ENCODE measurements at regions not wholly inside any gene's neighbourhood (a gene's known extent, or its start where the extent isn't known, plus 50 kb on each side); places are given as distances from the start of the nearest gene placed in this dataset.

DNA sequence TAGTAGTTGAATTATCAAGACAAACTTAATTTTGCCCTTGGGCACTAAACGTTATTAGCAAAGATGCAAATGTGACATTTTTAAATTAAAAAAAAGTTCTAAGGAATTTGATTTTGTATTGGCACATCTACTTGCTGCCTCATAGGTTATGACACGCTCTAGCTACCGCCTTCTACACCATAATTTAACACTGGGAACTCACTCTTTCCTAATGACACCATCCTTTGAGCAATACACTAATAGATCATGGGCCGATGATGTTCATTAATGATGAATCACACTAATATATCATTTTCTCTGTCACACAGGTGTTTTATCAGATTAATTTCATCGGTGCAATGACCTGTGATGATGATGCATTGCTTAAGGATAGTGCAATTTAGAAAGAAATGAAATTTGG, 528.8 kb upstream of the PCDH9 start:
- no peaks in the 10 kb centered on the region for H4K20me1 ChIP-seq (ENCODE audit: control insufficient read depth, insufficient read depth, low read depth, low read length)
- no peak overlapping the region for H3K4me3 ChIP-seq (ENCODE audit: low read length)
- no peaks in the 10 kb centered on the region for H3K9me3 ChIP-seq (ENCODE audit: control insufficient read depth, insufficient read depth, low read length)
- H3K4me1 ChIP-seq (ENCODE audit: control insufficient read depth, low read length): no peaks in the 10 kb centered on the region
- H3K36me3 ChIP-seq (ENCODE audit: control insufficient read depth, low read length): no peaks in the 10 kb centered on the region
- no peaks in the 10 kb centered on the region for H3K9me2 ChIP-seq (replicated peaks; ENCODE audit: control insufficient read depth, low read length)
- no peak overlapping the region for H3K4me2 ChIP-seq (ENCODE audit: low read length)
- no peaks in the 10 kb centered on the region for H3K27me3 ChIP-seq (ENCODE audit: control insufficient read depth, low read length)
- H3K79me2 ChIP-seq (ENCODE audit: control insufficient read depth, low read length): no peaks in the 10 kb centered on the region
- TF ChIP-seq EZH2phosphoT487 (IDR thresholded peaks at IDR 0.05; ENCODE audit: borderline replicate concordance, low read length): no peak
- TF ChIP-seq, protein P1, sequence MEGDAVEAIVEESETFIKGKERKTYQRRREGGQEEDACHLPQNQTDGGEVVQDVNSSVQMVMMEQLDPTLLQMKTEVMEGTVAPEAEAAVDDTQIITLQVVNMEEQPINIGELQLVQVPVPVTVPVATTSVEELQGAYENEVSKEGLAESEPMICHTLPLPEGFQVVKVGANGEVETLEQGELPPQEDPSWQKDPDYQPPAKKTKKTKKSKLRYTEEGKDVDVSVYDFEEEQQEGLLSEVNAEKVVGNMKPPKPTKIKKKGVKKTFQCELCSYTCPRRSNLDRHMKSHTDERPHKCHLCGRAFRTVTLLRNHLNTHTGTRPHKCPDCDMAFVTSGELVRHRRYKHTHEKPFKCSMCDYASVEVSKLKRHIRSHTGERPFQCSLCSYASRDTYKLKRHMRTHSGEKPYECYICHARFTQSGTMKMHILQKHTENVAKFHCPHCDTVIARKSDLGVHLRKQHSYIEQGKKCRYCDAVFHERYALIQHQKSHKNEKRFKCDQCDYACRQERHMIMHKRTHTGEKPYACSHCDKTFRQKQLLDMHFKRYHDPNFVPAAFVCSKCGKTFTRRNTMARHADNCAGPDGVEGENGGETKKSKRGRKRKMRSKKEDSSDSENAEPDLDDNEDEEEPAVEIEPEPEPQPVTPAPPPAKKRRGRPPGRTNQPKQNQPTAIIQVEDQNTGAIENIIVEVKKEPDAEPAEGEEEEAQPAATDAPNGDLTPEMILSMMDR (IDR thresholded peaks at IDR 0.05; ENCODE audit: low read depth, low read length, poor library complexity, severe bottlenecking): no peak
- H3F3A ChIP-seq (ENCODE audit: control insufficient read depth, insufficient read depth): no peaks in the 10 kb centered on the region
- no peak overlapping the region for H3K27ac ChIP-seq (ENCODE audit: low read depth, low read length)

DNA sequence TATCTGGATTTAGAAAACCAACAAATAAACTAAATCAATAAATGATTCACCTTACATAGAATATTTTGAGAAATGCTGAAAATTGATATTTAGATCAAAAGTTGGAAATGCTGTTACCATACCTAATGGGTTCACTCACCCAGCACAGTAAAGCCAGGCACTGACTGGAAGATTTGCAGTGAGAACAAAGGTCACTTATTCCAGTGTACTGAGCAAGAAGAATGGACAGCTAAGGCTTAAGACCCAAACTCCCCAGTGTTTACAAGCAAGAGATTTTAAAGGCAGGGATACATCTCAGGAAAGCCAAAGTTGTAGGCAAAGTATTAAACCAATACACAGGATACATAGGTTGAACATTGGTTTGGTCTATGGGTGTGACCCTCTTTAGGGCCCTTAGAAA, 523.9 kb upstream of the PCDH9 start:
- Histone ChIP-seq H3K9me3 (ENCODE audit: control insufficient read depth, insufficient read depth, low read length) (no peaks in the 10 kb centered on the region), H4K20me1 (ENCODE audit: control insufficient read depth, insufficient read depth, low read depth, low read length) (no peaks in the 10 kb centered on the region), H3F3A (ENCODE audit: control insufficient read depth, insufficient read depth) (no peaks in the 10 kb centered on the region), H3K9me2 (replicated peaks; ENCODE audit: control insufficient read depth, low read length) (no peaks in the 10 kb centered on the region), H3K4me3 (ENCODE audit: low read length) (no peak overlapping the region), H3K27ac (ENCODE audit: low read depth, low read length) (no peak overlapping the region), H3K27me3 (ENCODE audit: control insufficient read depth, low read length) (no peaks in the 10 kb centered on the region), H3K4me2 (ENCODE audit: low read length) (no peak overlapping the region), H3K4me1 (ENCODE audit: control insufficient read depth, low read length) (no peaks in the 10 kb centered on the region), H3K36me3 (ENCODE audit: control insufficient read depth, low read length) (no peaks in the 10 kb centered on the region), H3K79me2 (ENCODE audit: control insufficient read depth, low read length) (no peaks in the 10 kb centered on the region)
- TF ChIP-seq, protein P1 (IDR thresholded peaks at IDR 0.05; ENCODE audit: low read depth, low read length, poor library complexity, severe bottlenecking): no peak
- TF ChIP-seq EZH2phosphoT487 (IDR thresholded peaks at IDR 0.05; ENCODE audit: borderline replicate concordance, low read length): no peak

DNA sequence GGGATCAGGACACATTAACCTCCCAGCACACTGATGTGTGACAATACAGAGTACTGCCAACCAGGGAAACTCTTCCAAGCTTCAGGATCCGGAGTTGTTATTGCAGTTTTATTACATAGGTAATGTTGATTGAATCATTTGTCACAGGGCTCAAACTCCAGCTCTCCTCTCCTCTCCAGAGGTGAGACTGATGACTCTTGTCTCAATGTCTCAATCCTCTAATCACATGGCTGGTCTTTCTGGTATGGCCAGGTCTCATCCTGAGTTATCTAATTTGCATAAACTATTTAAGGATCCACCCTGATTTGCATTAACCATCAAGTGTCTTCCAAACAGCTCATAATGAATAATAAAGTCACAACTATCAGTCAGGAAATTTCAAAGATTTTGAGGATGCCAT, 522.6 kb upstream of the PCDH9 start:
- Histone ChIP-seq H3K9me3 (ENCODE audit: control insufficient read depth, insufficient read depth, low read length) (no peaks in the 10 kb centered on the region), H3F3A (ENCODE audit: control insufficient read depth, insufficient read depth) (no peaks in the 10 kb centered on the region), H3K36me3 (ENCODE audit: control insufficient read depth, low read length) (no peaks in the 10 kb centered on the region), H3K4me1 (ENCODE audit: control insufficient read depth, low read length) (no peaks in the 10 kb centered on the region), H3K9me2 (replicated peaks; ENCODE audit: control insufficient read depth, low read length) (no peaks in the 10 kb centered on the region), H3K27me3 (ENCODE audit: control insufficient read depth, low read length) (no peaks in the 10 kb centered on the region), H3K27ac (ENCODE audit: low read depth, low read length) (no peak overlapping the region), H4K20me1 (ENCODE audit: control insufficient read depth, insufficient read depth, low read depth, low read length) (no peaks in the 10 kb centered on the region), H3K79me2 (ENCODE audit: control insufficient read depth, low read length) (no peaks in the 10 kb centered on the region), H3K4me3 (ENCODE audit: low read length) (no peak overlapping the region), H3K4me2 (ENCODE audit: low read length) (no peak overlapping the region)
- TF ChIP-seq, protein P1 (IDR thresholded peaks at IDR 0.05; ENCODE audit: low read depth, low read length, poor library complexity, severe bottlenecking): no peak
- TF ChIP-seq EZH2phosphoT487 (IDR thresholded peaks at IDR 0.05; ENCODE audit: borderline replicate concordance, low read length): no peak

DNA sequence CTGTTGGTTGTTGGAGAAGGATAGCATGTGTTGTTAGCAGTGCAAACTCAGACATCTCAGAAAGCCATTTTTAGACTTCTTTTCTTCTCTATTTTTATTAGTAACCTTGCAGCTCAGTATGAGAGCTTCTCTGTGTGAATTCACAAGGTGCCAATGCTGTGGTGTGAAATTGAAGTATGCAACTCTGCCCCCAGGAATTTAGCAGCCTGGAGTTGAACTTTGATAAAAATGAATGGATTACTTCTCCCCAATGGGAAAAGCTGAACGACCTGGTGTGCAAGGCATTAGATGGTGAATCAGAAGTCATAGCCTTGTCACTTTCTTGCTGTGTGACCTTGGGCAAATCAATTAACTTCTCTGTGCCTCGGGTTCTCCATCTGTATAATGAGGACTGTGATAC, 512.3 kb upstream of the PCDH9 start:
- Histone ChIP-seq H3K27me3 (ENCODE audit: control insufficient read depth, low read length) (no peaks in the 10 kb centered on the region), H3K4me2 (ENCODE audit: low read length) (no peak overlapping the region), H3K4me3 (ENCODE audit: low read length) (no peak overlapping the region), H3K9me2 (replicated peaks; ENCODE audit: control insufficient read depth, low read length) (no peaks in the 10 kb centered on the region), H3K27ac (ENCODE audit: low read depth, low read length) (no peak overlapping the region), H3K4me1 (ENCODE audit: control insufficient read depth, low read length) (no peaks in the 10 kb centered on the region), H3F3A (ENCODE audit: control insufficient read depth, insufficient read depth) (no peaks in the 10 kb centered on the region), H4K20me1 (ENCODE audit: control insufficient read depth, insufficient read depth, low read depth, low read length) (no peaks in the 10 kb centered on the region), H3K79me2 (ENCODE audit: control insufficient read depth, low read length) (no peaks in the 10 kb centered on the region), H3K9me3 (ENCODE audit: control insufficient read depth, insufficient read depth, low read length) (no peaks in the 10 kb centered on the region), H3K36me3 (ENCODE audit: control insufficient read depth, low read length) (no peaks in the 10 kb centered on the region)
- TF ChIP-seq, protein P1 (IDR thresholded peaks at IDR 0.05; ENCODE audit: low read depth, low read length, poor library complexity, severe bottlenecking): no peak
- no peak for TF ChIP-seq EZH2phosphoT487 (IDR thresholded peaks at IDR 0.05; ENCODE audit: borderline replicate concordance, low read length)

All from DOHH2 (cell line).